RPMI7951 (cell line): ENCODE measurements at regions not wholly inside any gene's neighbourhood (a gene's known extent, or its start where the extent isn't known, plus 50 kb on each side); places are given as distances from the start of the nearest gene placed in this dataset.

Experiments used
- DNase-seq: peaks from one replicate; pipeline ENCODE4 v3.0.0-alpha.2; 2012; ENCODE audit warnings: low read depth

- no peak for DNase-seq
Observed at GRCh38 chr2:831225-831536, 119.5 kb upstream of the SNTG2 start.

GRCh38 chr2:830419-831224, 120.0 kb upstream of the SNTG2 start:
- no peak for DNase-seq

GRCh38 chr2:829047-829446, 121.6 kb upstream of the SNTG2 start:
- no peak for DNase-seq

- no peak for DNase-seq
Observed at GRCh38 chr2:824954-825353, 125.7 kb upstream of the SNTG2 start.

GRCh38 chr2:824524-824923, 126.1 kb upstream of the SNTG2 start:
- no peak for DNase-seq

GRCh38 chr2:821546-821945, 129.1 kb upstream of the SNTG2 start:
- DNase-seq: no peak

DNA sequence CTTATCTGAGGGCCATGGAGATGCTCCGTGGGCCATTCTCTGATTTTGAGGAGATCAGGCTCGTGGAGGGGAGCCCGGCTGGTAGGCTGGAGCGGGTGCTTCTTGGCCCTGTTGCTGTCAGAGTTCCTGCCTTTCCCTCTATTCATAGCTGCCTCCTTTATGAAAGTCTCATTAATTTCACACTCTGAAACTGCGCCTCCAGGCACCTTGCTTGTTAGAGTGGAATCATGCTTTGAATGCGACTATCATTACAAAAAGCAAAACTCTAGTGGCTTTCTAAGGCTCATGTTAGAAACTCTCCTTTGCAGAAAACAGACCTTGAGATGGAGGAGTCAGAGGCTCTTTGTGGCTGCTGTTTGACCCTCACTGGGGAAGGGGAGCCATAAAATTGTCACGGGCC, 131.0 kb upstream of the SNTG2 start:
- DNase-seq: no peak

GRCh38 chr2:819121-819520, 131.5 kb upstream of the SNTG2 start:
- no peak for DNase-seq

- DNase-seq: no peak
Observed at GRCh38 chr2:817336-818015, 133.2 kb upstream of the SNTG2 start.

GRCh38 chr2:816278-816677, 134.4 kb upstream of the SNTG2 start:
- DNase-seq: no peak

GRCh38 chr2:810397-810796, 133.2 kb upstream of the TMEM18 start:
- no peak for DNase-seq

DNA sequence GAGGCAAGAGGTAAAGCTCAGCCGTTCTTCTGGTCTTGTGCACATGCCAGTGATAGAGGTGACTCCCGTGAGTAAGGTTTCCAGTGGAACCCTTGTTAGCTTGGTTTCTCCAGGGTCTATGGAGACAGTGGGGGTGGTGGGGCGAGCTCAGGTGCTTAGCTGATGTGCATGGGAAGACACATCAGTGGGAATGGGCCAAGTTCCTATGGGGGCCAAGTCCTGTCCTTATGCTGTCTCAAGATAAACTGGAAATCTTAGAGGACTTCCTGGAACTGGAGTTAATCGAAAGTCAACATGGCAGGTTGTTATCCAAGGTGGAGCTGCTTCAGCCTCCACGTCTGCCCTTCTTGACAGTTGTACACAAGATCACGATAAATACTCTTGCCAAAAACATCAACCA, 130.1 kb upstream of the TMEM18 start:
- no peak for DNase-seq

DNA sequence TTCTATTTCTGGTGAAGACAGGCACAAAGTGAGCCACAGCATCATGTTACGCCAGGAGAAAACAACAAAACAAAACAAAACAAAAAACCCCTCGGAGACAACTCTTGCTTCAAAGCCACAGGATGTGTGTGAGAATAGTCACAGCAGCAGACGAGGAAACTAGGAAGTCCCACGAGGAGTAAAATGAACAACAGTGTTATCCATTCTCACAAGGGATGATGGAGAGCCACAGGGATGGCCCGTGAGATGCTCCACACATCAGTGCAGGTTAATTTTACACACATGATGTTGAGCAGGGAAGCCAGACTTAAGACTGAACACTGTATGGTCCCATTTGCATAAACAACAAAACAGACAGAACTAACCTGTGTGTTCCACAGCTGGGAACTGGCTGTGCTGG, 128.5 kb upstream of the TMEM18 start:
- DNase-seq: no peak

GRCh38 chr2:797993-798392, 120.8 kb upstream of the TMEM18 start:
- no peak for DNase-seq

GRCh38 chr2:797556-797955, 120.3 kb upstream of the TMEM18 start:
- DNase-seq: no peak

- DNase-seq: no peak
Observed at GRCh38 chr2:796141-796985, 119.2 kb upstream of the TMEM18 start.

DNA sequence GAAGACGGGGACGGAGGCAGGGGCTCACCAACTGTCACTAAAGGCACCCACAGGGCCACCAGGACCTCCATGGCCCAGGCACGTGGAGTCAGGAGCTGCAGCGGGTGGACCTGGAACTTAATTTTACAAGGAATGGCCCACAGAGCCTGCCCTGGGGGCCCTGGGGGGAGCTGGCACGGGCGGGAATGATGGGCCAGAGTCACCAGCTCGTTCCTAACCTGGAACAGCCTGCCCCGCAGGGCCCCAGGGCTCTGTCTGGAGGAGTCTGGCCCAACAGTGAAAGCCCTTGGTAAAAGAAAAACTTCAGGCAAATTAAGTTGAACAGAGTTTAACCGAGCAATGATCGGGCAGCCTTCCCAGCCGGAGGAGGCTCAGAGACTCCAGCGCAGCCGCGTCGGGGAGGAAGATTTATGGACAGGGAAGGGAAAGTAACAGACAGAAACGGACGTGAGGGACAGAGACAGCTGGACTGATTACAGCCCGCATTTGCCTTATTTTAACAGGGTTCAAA, 118.4 kb upstream of the TMEM18 start:
- DNase-seq: no peak

GRCh38 chr2:794554-795241, 117.5 kb upstream of the TMEM18 start:
- no peak for DNase-seq

GRCh38 chr2:793236-793635, 116.0 kb upstream of the TMEM18 start:
- no peak for DNase-seq

GRCh38 chr2:792687-793086, 115.5 kb upstream of the TMEM18 start:
- no peak for DNase-seq

GRCh38 chr2:790634-791245, 113.5 kb upstream of the TMEM18 start:
- DNase-seq: no peak

GRCh38 chr2:790081-790480, 112.9 kb upstream of the TMEM18 start:
- DNase-seq: no peak
